Left ventricle myocardium inferior (tissue), 1 donor: ENCODE measurements at regions not wholly inside any gene's neighbourhood (a gene's known extent, or its start where the extent isn't known, plus 50 kb on each side); places are given as distances from the start of the nearest gene placed in this dataset.
"Not testable (repeated sequence)": the region's sequence is repeated elsewhere in the genome, so short reads cannot be mapped to it uniquely, and the experiment has no call there.

Experiments used
- DNase-seq: peaks from one replicate; pipeline ENCODE4 v3.0.0-alpha.2; 2020
- H3K27ac ChIP-seq: fragments of 200-600 bp; replicated peaks from 2 replicates; pipeline ENCODE4 v1.8.0; 2021
- H3K27me3 ChIP-seq: fragments of 200-600 bp; 2 replicates; pipeline ENCODE4 v1.8.0; 2021; ENCODE audit warnings: low read depth
- H3K36me3 ChIP-seq: fragments of 200-600 bp; 2 replicates; pipeline ENCODE4 v1.8.0; 2021
- H3K4me1 ChIP-seq: fragments of 200-600 bp; 2 replicates; pipeline ENCODE4 v1.8.0; 2021
- H3K4me3 ChIP-seq: fragments of 200-600 bp; 2 replicates; pipeline ENCODE4 v1.8.0; 2021; ENCODE audit warnings: mild to moderate bottlenecking, moderate library complexity
- H3K9me3 ChIP-seq: fragments of 200-600 bp; replicated peaks from 2 replicates; pipeline ENCODE4 v1.8.0; 2021
- CTCF ChIP-seq: fragments of 200-600 bp; IDR thresholded peaks from 2 replicates; pipeline ENCODE4 v1.8.0; 2021; ENCODE audit warnings: antibody characterized with exemption, mild to moderate bottlenecking, borderline replicate concordance
- intact Hi-C: fragments of 100-400 bp; cut with micrococcal nuclease; formaldehyde crosslinking; loops from one replicate; pipeline ENCODE4 v1.11.0; 2022
- donor health status: DM: no; HTN: yes; CAD: no; lungs with severe emphysema.

DNA sequence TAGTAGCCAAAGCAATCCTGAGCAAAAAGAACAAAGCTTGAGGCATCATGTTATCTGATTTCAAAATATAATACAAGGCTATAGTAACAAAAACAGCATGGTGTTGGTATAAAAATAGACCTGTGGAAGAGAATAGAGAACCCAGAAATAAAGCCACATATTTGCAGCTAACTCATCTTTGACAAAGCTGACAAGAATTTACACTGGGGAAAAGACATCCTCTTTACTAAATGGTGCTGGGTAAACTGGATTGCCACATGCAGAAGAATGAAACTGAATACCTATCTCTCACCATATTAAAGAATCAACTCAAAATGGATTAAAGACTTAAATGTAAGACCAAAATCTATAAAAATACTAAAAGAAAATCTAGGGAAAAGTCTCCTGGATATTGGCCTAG lies 59.5 kb upstream of the CD55 start:
- TF ChIP-seq CTCF: no peak
- Histone ChIP-seq H3K4me3 (no peak overlapping the region), H3K36me3 (no peaks in the 10 kb centered on the region), H3K27ac (no peak overlapping the region), H3K4me1 (no peaks in the 10 kb centered on the region), H3K9me3 (no peaks in the 10 kb centered on the region), H3K27me3 (no peaks in the 10 kb centered on the region)
- intact Hi-C loops: no loop called here
- DNase-seq: no peak

GRCh38 chr1:207262891-207263290 lies 58.6 kb upstream of the CD55 start:
- H3K36me3 ChIP-seq, H3K27ac ChIP-seq, intact Hi-C loops, DNase-seq, H3K4me1 ChIP-seq, H3K9me3 ChIP-seq, H3K27me3 ChIP-seq, H3K4me3 ChIP-seq: not testable (repeated sequence)

GRCh38 chr1:207264663-207265252 lies 56.7 kb upstream of the CD55 start:
- Histone ChIP-seq H3K36me3 (no peaks in the 10 kb centered on the region), H3K27ac (no peak overlapping the region), H3K4me1 (no peaks in the 10 kb centered on the region), H3K27me3 (no peaks in the 10 kb centered on the region), H3K4me3 (no peak overlapping the region), H3K9me3 (no peaks in the 10 kb centered on the region)
- TF ChIP-seq CTCF: no peak
- DNase-seq: no peak
- intact Hi-C loops: no loop called here

GRCh38 chr1:207268337-207268736 lies 53.1 kb upstream of the CD55 start:
- no peak for TF ChIP-seq CTCF
- DNase-seq: no peak
- Histone ChIP-seq H3K27me3 (no peaks in the 10 kb centered on the region), H3K36me3 (no peaks in the 10 kb centered on the region), H3K4me1 (no peaks in the 10 kb centered on the region), H3K9me3 (peaks cover under 1% of the 10 kb centered on the region), H3K4me3 (no peak overlapping the region), H3K27ac (no peak overlapping the region)
- intact Hi-C loops: no loop called here

DNA sequence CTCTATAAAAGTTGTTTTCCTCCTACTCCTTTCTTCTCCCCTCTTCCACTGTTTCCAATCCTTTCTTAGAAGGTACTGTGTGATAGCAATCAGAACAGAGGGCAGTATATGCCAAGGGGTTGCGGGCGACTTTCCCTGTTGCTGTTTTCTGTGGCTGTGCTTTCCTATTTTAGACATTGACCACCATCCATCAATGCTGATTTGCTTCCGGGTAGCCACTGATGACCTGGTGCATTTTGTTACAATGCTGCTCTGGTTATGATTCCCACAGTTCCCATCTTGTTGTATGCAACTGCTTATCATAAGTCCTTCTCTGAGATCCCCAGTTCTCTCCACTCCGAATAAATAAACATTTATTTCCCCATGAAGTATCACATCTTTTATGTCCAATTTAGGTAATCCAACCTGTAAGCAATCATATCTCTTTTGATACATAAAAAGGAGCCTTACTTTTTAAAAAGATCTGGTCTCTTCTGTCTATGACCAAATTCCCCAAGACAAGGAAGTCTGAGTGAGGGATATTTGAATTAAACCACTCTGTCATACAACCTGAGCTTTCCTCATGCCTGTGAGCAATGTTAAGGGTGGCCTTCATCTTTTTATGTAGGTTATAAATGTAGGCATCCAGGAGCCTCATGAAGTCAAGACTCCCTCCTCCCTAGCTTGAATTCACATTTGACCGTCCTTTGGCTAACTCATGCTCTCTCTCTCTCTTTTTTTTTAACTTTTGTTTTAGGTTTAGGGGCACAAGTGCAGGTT lies 52.5 kb upstream of the CD55 start:
- H3K27me3 ChIP-seq: no peaks in the 10 kb centered on the region
- no peak overlapping the region for H3K4me3 ChIP-seq
- DNase-seq: no peak
- no peaks in the 10 kb centered on the region for H3K4me1 ChIP-seq
- intact Hi-C loops: no loop called here
- H3K9me3 ChIP-seq: peaks cover 6% of the 10 kb centered on the region
- no peak overlapping the region for H3K27ac ChIP-seq
- TF ChIP-seq CTCF: no peak
- H3K36me3 ChIP-seq: no peaks in the 10 kb centered on the region
